Ishikawa (cell line): ENCODE measurements at regions not wholly inside any gene's neighbourhood (a gene's known extent, or its start where the extent isn't known, plus 50 kb on each side); places are given as distances from the start of the nearest gene placed in this dataset.

ENCODE experiments used
- CEBPB ChIP-seq: IDR thresholded peaks from 2 replicates; pipeline ENCODE4 v1.6.1; 2012
- EGR1 ChIP-seq: IDR thresholded peaks from 2 replicates; pipeline ENCODE4 v1.6.1; 2012
- EP300 ChIP-seq: IDR thresholded peaks from 2 replicates; pipeline ENCODE4 v1.6.1; 2012; ENCODE audit warnings: borderline replicate concordance
- FOXM1 ChIP-seq: IDR thresholded peaks from 2 replicates; pipeline ENCODE4 v1.6.1; 2012; ENCODE audit warnings: low read depth, borderline replicate concordance
- RAD21 ChIP-seq: IDR thresholded peaks from 2 replicates; pipeline ENCODE4 v1.6.1; 2012; ENCODE audit warnings: low read depth
- TAF1 ChIP-seq: IDR thresholded peaks from 2 replicates; pipeline ENCODE4 v1.6.1; 2012; ENCODE audit warnings: low read depth, mild to moderate bottlenecking
- TCF12 ChIP-seq: IDR thresholded peaks from 2 replicates; pipeline ENCODE4 v1.6.1; 2012; ENCODE audit warnings: low read depth
- TEAD4 ChIP-seq: IDR thresholded peaks from 2 replicates; pipeline ENCODE4 v1.6.1; 2012
- YY1 ChIP-seq: IDR thresholded peaks from 2 replicates; pipeline ENCODE4 v1.6.1; 2012; ENCODE audit warnings: low read depth
- TF ChIP-seq, protein P1 (sequence below): IDR thresholded peaks from 2 replicates; pipeline ENCODE4 v1.6.1; 2012; ENCODE audit warnings: low read depth, mild to moderate bottlenecking
- TF ChIP-seq, protein P2 (sequence below): IDR thresholded peaks from 2 replicates; pipeline ENCODE4 v1.6.1; 2012
- TF ChIP-seq, protein P3 (sequence below): IDR thresholded peaks from 2 replicates; pipeline ENCODE4 v1.6.1; 2012

DNA sequence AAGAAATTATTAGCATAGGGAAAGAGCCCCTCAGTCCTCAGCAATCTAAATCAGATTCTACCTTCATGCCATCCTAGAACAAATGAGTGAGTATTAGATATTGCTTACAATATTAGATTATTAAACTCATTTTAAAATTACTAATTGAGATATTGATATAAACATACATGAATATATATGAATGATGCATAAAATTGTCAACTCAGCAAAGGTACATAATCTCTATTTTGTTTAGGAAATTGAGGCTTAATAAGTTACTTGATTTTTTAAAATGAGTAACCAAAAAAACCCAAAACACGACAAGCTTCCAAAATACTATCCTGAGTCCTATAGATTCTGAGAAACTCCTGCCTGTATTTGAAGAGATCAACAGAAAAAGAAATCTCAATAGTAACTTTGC lies 297.7 kb upstream of the TMCO5A start:
- TF ChIP-seq TEAD4 (no peak), RAD21 (no peak), EGR1 (no peak), EP300 (no peak), TAF1 (no peak), FOXM1 (no peak), TCF12 (no peak), YY1 (no peak), CEBPB (no peak)
- TF ChIP-seq, protein P1, sequence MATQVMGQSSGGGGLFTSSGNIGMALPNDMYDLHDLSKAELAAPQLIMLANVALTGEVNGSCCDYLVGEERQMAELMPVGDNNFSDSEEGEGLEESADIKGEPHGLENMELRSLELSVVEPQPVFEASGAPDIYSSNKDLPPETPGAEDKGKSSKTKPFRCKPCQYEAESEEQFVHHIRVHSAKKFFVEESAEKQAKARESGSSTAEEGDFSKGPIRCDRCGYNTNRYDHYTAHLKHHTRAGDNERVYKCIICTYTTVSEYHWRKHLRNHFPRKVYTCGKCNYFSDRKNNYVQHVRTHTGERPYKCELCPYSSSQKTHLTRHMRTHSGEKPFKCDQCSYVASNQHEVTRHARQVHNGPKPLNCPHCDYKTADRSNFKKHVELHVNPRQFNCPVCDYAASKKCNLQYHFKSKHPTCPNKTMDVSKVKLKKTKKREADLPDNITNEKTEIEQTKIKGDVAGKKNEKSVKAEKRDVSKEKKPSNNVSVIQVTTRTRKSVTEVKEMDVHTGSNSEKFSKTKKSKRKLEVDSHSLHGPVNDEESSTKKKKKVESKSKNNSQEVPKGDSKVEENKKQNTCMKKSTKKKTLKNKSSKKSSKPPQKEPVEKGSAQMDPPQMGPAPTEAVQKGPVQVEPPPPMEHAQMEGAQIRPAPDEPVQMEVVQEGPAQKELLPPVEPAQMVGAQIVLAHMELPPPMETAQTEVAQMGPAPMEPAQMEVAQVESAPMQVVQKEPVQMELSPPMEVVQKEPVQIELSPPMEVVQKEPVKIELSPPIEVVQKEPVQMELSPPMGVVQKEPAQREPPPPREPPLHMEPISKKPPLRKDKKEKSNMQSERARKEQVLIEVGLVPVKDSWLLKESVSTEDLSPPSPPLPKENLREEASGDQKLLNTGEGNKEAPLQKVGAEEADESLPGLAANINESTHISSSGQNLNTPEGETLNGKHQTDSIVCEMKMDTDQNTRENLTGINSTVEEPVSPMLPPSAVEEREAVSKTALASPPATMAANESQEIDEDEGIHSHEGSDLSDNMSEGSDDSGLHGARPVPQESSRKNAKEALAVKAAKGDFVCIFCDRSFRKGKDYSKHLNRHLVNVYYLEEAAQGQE: no peak
- TF ChIP-seq, protein P2, sequence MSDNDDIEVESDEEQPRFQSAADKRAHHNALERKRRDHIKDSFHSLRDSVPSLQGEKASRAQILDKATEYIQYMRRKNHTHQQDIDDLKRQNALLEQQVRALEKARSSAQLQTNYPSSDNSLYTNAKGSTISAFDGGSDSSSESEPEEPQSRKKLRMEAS: no peak
- TF ChIP-seq, protein P3, sequence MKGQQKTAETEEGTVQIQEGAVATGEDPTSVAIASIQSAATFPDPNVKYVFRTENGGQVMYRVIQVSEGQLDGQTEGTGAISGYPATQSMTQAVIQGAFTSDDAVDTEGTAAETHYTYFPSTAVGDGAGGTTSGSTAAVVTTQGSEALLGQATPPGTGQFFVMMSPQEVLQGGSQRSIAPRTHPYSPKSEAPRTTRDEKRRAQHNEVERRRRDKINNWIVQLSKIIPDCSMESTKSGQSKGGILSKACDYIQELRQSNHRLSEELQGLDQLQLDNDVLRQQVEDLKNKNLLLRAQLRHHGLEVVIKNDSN: no peak
